Spleen (tissue), 11 donors: ENCODE measurements at regions not wholly inside any gene's neighbourhood (a gene's known extent, or its start where the extent isn't known, plus 50 kb on each side); places are given as distances from the start of the nearest gene placed in this dataset.

Experiments used
- DNase-seq: peaks from one replicate; pipeline ENCODE4 v3.0.0-alpha.2; 2020
- H3K27ac ChIP-seq, 8 donors: fragments of 200-600 bp; sonication (generic) in 7 of 8; 1 replicate in 4 of 8; 2 replicates in 4 of 8; pipeline versions ENCODE4 v1.5.0 to v1.8.0; 2016 to 2021; ENCODE audit warnings: inconsistent platforms in 4 of 8, mild to moderate bottlenecking in 4 of 8, moderate library complexity in 1 of 8
- H3K27me3 ChIP-seq, 7 donors: fragments of 200-600 bp; sonication (generic) in 6 of 7; replicated peaks in 1 of 7; 1 replicate in 4 of 7; 2 replicates in 3 of 7; pipeline versions ENCODE4 v1.5.0 to v1.8.0; 2016 to 2021; ENCODE audit warnings: inconsistent platforms in 3 of 7, mild to moderate bottlenecking in 1 of 7
- H3K36me3 ChIP-seq, 6 donors: fragments of 200-600 bp; sonication (generic) in 5 of 6; 1 replicate in 4 of 6; 2 replicates in 2 of 6; pipeline versions ENCODE4 v1.5.0 to v1.8.0; 2016 to 2021; ENCODE audit warnings: inconsistent platforms in 2 of 6
- H3K4me1 ChIP-seq, 6 donors: fragments of 200-600 bp; sonication (generic) in 5 of 6; 1 replicate in 3 of 6; 2 replicates in 3 of 6; pipeline versions ENCODE4 v1.5.0 to v1.8.0; 2016 to 2021; ENCODE audit warnings: inconsistent platforms in 3 of 6
- H3K4me3 ChIP-seq, 8 donors: fragments of 200-600 bp; sonication (generic) in 7 of 8; 1 replicate in 4 of 8; 2 replicates in 4 of 8; pipeline versions ENCODE4 v1.5.0 to v1.8.0; 2016 to 2021; ENCODE audit warnings: inconsistent platforms in 4 of 8, mild to moderate bottlenecking in 4 of 8, moderate library complexity in 2 of 8
- H3K9me3 ChIP-seq, 8 donors: fragments of 200-600 bp; sonication (generic) in 7 of 8; 1 replicate in 4 of 8; 2 replicates in 4 of 8; pipeline versions ENCODE4 v1.5.0 to v1.8.0; 2016 to 2021; ENCODE audit warnings: inconsistent platforms in 4 of 8
- CTCF ChIP-seq, 11 experiments: fragments of 200-600 bp in 7 of 11; fragments of 450-650 bp in 4 of 11; sonication (generic) in 4 of 11; IDR thresholded peaks in 8 of 11; conservative IDR thresholded peaks in 3 of 11; 1 replicate in 7 of 11; 2 replicates in 4 of 11; pipeline versions ENCODE4 v1.4.0 to v1.8.0; 2016 to 2021; ENCODE audit warnings: antibody characterized with exemption in 11 of 11, inconsistent platforms in 4 of 11, mild to moderate bottlenecking in 1 of 11
- POLR2A ChIP-seq, 3 donors: fragments of 450-650 bp; IDR thresholded peaks; one replicate each; pipeline ENCODE4 v1.5.1; 2017; ENCODE audit warnings: antibody characterized with exemption in 3 of 3, mild to moderate bottlenecking in 1 of 3
- POLR2AphosphoS5 ChIP-seq, 3 donors: sonication (generic); formaldehyde crosslinking; IDR thresholded peaks; one replicate each; pipeline ENCODE4 v1.5.1; 2017; ENCODE audit warnings: antibody characterized with exemption in 3 of 3
- WGBS, 5 donors: extraction: QIAGEN DNeasy Blood & Tissue Kit in 3 of 5; methylation state at CpG; one replicate each; pipeline versions ENCODE4 v1.1.5 to v1.1.7; 2013 to 2018; 5-methylcytosine and 5-hydroxymethylcytosine counted together
- intact Hi-C: fragments of 100-400 bp; cut with DNase I; formaldehyde crosslinking; loops from one replicate; pipeline ENCODE4 v1.15.0; 2023; ENCODE audit warnings: low total_unique reads
- donor health status: healthy with polysubstance abuse.
- donor health status: DM: no; HTN: no; CAD: no; lungs with moderate emphysema.
- donor health status: DM: no; HTN: no; CAD: no.
- donor health status: Bipolar disorder and iron deficiency.
- donor health status: healthy.
- donor health status: DM: no; HTN: no; CAD: no.
- donor health status: DM: yes; HTN: yes; CAD: no.

DNA sequence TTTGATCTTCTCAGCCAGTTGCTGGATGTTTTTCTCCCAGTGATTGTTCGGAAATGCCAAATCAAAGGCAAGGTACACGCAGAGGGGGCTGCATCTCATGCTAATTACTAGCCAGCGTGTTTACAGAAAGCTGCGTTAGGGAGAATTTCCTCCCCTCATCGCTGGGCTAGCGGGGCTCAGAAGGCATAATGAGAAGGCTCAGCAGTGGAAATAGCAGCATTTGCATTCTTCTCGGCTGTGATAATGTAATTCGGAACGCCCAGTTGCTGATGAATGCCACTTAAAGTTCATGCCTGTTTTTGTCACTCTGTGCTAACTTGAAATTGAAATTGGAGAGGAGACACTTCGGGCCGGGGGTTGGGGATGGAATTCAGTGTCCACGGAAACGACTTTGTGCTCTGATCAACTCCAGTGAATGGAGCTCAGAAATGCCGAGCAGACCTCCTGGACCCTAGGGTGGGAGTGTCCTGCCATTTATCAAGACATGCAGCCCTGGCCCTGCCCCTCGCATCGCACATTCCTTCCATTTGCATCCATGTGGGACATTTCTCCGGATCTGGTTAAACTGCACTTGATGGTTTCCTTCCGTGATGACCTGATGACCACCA is 313.4 kb upstream of the C1orf174 start:
- no peak for DNase-seq
- intact Hi-C loops: no loop called here
- Histone ChIP-seq H3K4me3 (no peak overlapping the region), H3K27me3 (peaks cover 0 to 59% (median 0%) of the 10 kb centered on the region in 7 donors), H3K4me1 (no peaks in the 10 kb centered on the region), H3K27ac (no peak overlapping the region), H3K9me3 (peaks cover 0 to 8% (median 0%) of the 10 kb centered on the region in 8 donors), H3K36me3 (no peaks in the 10 kb centered on the region)
- 46 to 55% (median 54%) methylated on average over 18 of the region's 18 CpGs for WGBS, 5 donors
- TF ChIP-seq CTCF (IDR thresholded peaks at IDR 0.05 in 8 of 11, conservative IDR thresholded peaks at IDR 0.05 in 3 of 11) (no peak), POLR2AphosphoS5 (IDR thresholded peaks at IDR 0.05) (no peak), POLR2A (IDR thresholded peaks at IDR 0.05) (no peak)

GRCh38 chr1:4214826-4215225 is 314.8 kb upstream of the C1orf174 start:
- TF ChIP-seq POLR2AphosphoS5 (IDR thresholded peaks at IDR 0.05) (no peak), CTCF (IDR thresholded peaks at IDR 0.05 in 8 of 11, conservative IDR thresholded peaks at IDR 0.05 in 3 of 11) (no peak), POLR2A (IDR thresholded peaks at IDR 0.05) (no peak)
- no peak overlapping the region for H3K4me3 ChIP-seq
- H3K4me1 ChIP-seq: no peaks in the 10 kb centered on the region
- intact Hi-C loops: no loop called here
- WGBS, 5 donors: 83 to 95% (median 88%) methylated on average over 12 of the region's 12 CpGs
- H3K27ac ChIP-seq: no peak overlapping the region
- DNase-seq: no peak
- no peaks in the 10 kb centered on the region for H3K36me3 ChIP-seq
- peaks cover 0 to 9% (median 0%) of the 10 kb centered on the region in 8 donors for H3K9me3 ChIP-seq
- H3K27me3 ChIP-seq: peaks cover 0 to 66% (median 0%) of the 10 kb centered on the region in 7 donors

GRCh38 chr1:4215391-4215790 is 315.3 kb upstream of the C1orf174 start:
- Histone ChIP-seq H3K4me3 (no peak overlapping the region), H3K36me3 (no peaks in the 10 kb centered on the region), H3K4me1 (no peaks in the 10 kb centered on the region), H3K9me3 (peaks cover 0 to 9% (median 0%) of the 10 kb centered on the region in 8 donors), H3K27me3 (peaks cover 0 to 63% (median 0%) of the 10 kb centered on the region in 7 donors), H3K27ac (no peak overlapping the region)
- WGBS, 5 donors: 76 to 87% (median 84%) methylated on average over 8 to 11 of the region's 11 CpGs
- intact Hi-C loops: no loop called here
- TF ChIP-seq CTCF (IDR thresholded peaks at IDR 0.05 in 8 of 11, conservative IDR thresholded peaks at IDR 0.05 in 3 of 11): no peak
- no peak for TF ChIP-seq POLR2A (IDR thresholded peaks at IDR 0.05)
- no peak for TF ChIP-seq POLR2AphosphoS5 (IDR thresholded peaks at IDR 0.05)
- DNase-seq: no peak

DNA sequence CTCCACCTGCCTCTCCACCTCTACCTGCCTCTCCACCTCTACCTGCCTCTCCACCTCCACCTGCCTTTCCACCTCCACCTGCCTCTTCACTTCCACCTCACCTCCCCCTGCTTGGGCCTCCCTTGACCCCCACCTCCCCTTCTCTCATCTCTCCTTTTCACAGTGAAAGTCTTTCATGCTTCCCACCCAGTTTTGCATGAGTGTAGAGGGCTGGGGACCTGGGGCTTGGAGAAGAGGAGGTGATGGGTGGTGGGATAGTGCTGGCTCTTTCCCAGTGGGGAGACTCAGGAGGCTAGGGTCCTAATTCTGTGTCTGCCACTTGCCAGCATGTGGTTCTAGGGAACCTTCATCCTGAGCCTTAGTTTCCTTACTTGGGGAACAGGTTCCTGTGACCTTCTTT is 316.2 kb upstream of the C1orf174 start:
- intact Hi-C loops: no loop called here
- Histone ChIP-seq H3K4me1 (no peaks in the 10 kb centered on the region), H3K4me3 (no peak overlapping the region), H3K27me3 (peaks cover 0 to 62% (median 0%) of the 10 kb centered on the region in 7 donors), H3K9me3 (peaks cover 0 to 9% (median 0%) of the 10 kb centered on the region in 8 donors), H3K27ac (no peak overlapping the region), H3K36me3 (no peaks in the 10 kb centered on the region)
- no peak for DNase-seq
- TF ChIP-seq CTCF (IDR thresholded peaks at IDR 0.05 in 8 of 11, conservative IDR thresholded peaks at IDR 0.05 in 3 of 11) (no peak), POLR2A (IDR thresholded peaks at IDR 0.05) (no peak), POLR2AphosphoS5 (IDR thresholded peaks at IDR 0.05) (no peak)
